ENCODE measurements at regions not wholly inside any gene's neighbourhood (a gene's known extent, or its start where the extent isn't known, plus 50 kb on each side); places are given as distances from the start of the nearest gene placed in this dataset.

DNA sequence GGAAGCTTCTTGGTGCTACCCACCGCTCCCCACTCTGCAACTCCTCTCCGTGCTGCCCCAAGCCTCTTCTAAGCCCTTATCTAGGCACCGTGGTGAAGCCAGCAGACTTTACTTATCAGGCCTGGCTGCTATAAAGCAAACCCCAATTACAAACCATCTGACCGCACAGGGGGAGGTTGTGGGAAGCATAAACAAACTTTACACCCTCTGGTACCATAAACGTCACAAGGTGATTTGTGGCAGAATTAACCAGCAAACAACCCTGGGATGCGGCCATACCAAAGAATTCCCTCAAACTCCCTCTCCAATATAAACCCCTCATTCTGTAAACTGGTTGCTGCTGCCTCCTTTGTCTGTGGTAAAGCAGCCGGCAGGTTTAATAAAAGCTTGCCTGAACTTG, 55.2 kb downstream of the MAGEC2 start:
- no peak for DNase-seq

DNA sequence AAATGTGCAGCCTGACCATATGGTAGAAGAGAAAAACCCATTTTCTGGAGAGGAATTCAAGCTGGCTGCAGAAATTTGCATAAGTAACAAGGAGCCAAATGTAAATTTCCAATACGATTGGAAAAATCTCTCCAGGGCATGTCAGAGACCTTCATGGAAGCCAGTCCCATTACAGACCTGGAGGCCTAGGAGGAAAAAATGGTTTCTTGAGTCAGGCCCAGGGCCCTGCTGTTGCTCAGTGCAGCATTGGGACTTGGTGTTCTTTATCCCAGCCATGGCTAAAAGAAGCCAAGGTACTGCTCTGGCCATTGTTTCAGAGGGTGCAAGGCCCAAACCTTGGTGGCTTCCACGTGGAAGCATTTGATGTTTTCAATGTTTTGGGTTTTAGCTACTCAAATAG, 70.6 kb downstream of the MAGEC2 start:
- DNase-seq: no peak

- no peak for DNase-seq
These were observed 108.8 kb downstream of the MAGEC2 start for GRCh38 chrX:142096253-142096652.

DNA sequence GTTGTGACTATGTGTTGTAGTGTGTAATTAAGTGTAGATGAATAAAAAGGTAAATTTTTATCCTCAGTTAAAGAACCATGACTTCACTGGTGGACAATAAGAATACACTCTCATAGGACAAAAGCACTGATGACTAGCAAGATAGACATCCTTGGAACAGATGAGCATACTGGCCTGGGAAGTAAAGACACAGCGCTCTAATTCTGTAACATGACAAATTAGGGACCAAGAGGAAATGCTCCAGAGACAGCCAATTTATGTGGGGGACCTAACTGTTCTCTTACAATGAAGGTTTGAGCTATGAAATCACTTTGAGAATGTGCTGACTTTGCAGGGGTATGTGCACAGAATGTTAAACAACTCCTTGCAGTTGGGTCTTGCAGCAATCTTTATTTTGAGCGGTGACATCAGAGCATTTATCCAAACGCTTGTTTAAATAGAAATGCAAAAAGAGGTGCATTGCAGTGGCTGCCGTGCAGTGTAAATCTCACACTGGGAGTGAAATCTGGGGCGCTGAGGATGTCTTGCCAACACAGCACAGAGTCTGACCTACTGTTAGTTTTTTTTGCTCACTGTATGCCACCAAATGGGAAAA, 109.3 kb downstream of the MAGEC2 start:
- no peak for DNase-seq

DNA sequence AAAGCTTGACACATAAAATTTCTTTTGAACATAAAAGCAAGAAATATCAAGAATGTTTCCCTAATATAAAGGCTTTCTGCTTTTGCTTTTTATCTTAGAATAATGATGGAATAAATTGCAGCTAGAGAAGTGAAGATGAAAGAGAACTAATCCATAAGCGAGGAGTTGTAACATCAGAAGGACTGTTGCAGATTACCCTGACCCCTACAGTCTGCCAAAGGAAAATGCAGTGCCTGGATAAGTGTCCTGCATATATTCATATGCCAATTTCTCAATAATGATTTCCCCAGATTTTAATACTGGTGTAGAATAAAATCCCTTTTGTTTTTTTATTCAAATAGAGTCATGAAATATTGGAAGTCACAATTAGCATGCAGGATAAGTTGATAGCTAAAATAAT, 115.9 kb downstream of the MAGEC2 start:
- DNase-seq: peak; percentile 0

DNA sequence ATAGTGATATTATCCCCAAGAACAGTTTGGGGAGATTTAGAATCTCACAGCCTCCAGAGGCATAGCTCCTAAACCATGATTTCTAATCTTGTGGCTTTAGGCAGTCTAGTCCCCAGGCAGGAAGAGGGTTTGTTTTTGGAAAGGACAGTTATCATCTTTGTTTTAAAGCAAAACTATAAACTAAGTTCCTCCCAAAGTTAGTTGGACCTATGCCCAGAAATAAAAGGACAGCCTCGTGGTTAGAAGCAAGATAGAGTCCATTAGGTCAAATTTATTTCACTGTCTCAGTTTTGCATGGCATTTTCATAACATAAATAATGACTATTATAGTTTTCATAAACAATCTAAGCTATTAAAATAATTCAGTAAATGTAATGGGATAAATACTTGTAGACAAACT, 120.5 kb downstream of the MAGEC2 start:
- DNase-seq: no peak

GRCh38 chrX:142076633-142077032, 128.5 kb downstream of the MAGEC2 start:
- no peak for DNase-seq

DNA sequence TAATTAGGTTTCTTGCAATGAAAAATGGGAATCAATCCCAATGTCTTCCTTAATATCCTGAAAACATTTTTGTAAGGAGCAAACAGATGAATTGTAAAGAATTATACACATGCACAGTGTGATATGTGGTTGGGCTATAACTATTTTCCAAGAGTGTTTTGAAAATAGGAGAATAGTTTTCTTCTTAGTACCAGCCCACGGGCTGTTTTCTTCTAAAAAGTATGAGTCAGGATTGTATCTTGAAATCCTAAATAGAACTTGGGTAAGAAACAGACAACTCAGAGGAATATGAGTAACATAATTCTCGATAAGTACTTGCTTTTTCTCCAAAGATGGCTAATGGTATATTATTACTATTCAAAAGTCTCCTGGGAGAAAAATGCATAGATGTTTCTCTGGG, 136.7 kb downstream of the MAGEC2 start:
- DNase-seq: no peak

DNA sequence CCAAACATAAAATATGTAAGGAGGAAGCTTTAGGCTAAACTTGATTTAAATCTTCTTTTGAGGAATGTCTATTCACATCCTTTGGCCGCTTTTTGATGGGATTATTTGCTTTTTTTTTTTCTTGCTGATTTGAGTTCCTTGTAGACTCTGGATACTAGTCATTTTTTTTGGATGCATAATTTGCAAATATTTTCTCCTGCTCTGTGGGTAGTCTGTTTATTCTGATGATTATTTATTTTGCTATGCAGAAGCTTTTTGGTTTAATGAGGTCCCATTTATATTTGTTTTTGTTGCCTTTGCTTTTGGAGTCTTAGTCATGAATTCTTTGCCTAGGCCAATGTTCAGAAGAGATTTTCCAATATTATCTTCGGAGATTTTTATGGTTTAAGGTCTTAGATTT, 144.9 kb downstream of the MAGEC2 start:
- no peak for DNase-seq

- no peak for DNase-seq
These were observed 150.4 kb downstream of the MAGEC1 start for GRCh38 chrX:142054094-142054493.

DNA sequence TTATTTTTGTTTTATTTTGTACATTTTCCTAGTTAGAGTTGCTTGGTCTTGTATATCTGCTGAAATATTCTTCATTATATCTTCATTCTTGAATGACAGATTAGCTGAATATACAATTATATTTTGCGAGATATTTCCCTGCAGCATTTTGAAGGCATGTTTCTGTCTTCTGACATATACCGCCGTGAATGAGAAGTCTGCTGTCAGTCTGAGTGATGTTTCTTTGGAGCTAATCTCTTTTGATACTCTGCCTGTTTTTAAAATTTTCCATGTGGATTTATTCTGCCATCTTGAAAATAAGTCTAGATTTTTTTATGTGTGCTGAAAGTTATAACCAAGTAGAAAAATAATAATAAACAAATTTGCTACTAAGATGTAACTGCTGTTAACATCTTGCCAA, 148.5 kb downstream of the MAGEC1 start:
- no peak for DNase-seq

DNA sequence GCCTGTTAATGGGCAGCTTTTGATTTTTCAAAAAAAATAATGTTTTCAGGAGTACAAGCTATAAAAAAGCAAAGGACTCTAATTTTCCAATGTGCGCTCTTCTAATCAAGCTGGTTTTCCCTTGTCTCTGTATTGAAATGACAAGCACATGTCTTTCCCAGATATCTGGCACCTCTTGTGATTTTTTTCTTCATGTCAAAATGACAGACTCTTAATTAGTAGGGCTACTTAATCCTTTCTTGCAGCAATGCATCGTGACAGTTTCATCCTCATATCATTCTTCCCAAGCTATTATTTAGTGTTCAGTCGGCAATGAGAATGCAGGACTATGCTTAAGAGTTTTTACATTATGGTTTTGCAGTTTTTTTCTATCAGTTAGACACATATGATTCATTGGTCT, 139.5 kb downstream of the MAGEC1 start:
- no peak for DNase-seq

GRCh38 chrX:142040906-142041305, 137.2 kb downstream of the MAGEC1 start:
- no peak for DNase-seq

DNA sequence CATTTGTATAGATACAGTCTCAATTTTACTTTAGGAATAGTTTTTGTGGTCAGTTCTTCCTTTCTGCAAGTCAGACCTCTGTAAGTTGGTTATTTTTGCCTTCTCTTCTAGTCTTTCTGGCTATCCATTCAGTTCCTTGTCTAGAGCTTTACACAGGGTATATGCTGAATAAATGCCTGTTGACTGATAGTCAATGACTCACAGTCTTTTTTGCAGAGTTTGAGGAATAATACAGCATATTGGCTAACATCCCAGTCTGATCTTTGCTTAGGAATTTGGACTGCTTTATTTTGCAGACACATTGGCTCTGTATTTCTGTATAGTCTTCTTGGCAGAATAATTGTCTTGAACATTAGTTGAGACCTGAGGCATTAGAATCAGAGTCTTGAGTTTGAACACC, 132.4 kb downstream of the MAGEC1 start:
- DNase-seq: no peak

GRCh38 chrX:142005532-142005931, 101.8 kb downstream of the MAGEC1 start:
- DNase-seq: no peak

DNA sequence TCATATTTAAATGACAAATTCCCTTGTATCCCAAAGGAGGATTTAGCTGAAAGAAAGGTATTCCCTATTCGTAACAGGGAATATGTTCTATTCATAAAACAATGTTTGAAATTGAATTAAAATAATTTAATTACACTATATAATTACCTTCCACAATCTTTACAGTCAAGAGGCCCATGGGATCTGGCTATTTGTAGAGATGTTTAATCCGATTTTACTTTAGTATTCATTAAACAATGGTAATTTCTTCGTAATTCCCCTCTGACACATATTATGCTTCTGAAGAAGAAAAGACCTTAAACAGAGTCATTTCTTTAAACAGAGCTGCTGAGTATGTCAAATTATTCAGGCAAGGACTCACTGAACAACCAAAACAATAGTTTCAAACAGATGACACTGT, 98.8 kb downstream of the MAGEC1 start:
- DNase-seq: no peak

DNA sequence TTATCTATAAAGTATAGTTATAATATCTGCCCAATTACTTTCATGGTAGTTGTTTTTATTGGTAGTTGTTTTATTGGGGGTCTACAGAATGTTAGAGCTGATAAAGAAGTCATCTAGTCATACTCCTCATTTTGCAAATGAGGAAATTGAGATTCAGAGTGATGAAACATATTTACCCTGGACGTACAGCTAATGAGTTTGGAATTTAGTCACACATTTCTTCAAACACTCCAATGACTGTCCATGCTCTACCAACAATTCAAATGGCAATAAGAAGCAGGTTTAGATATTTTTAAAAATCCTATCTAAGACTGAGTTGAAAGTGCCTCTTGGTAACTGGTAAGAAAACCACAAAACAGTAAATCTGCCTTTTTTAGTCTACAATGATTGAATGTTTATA, 98.2 kb downstream of the MAGEC1 start:
- no peak for DNase-seq

DNA sequence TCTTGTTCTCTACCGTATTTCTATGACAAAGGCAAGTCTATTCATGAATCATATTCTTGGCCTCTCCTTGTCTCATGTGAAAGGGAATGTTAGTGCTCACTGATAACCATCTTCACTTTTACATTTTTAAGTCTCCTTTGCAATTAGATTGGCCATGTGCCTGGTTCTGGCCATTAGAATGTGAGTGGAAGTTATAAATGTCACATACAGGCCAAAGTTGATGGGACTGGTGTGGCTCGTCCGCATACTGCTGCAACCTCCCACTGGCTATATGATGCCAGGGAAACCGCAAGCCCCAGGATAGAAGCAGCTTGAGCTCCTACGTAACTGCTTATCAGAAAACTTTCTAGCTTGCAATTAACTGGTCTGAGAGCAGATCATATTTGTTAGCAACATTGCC, 86.1 kb downstream of the MAGEC1 start:
- DNase-seq: no peak

GRCh38 chrX:141989134-141989533, 85.4 kb downstream of the MAGEC1 start:
- DNase-seq: no peak

- no peak for DNase-seq
These were observed 78.6 kb downstream of the MAGEC1 start for GRCh38 chrX:141982296-141982695.

DNA sequence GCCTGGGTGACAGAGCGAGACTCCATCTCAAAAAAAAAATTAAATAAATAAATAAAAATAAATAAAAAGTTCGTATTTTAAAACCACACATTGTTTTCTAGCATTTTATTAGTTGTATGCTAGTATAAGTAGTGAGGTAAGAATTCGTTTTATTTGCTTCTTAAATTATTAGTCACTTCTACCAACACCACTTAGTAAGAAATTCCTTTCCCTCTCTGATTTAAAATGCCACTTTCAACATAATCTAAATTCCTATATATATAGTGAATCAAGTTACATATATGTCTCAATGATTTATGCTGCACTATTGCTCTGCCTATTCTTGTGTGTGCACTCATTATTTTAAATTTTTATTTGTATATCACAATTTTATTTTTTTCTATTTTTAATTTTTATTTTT, 72.1 kb downstream of the MAGEC1 start:
- DNase-seq: no peak

DNA sequence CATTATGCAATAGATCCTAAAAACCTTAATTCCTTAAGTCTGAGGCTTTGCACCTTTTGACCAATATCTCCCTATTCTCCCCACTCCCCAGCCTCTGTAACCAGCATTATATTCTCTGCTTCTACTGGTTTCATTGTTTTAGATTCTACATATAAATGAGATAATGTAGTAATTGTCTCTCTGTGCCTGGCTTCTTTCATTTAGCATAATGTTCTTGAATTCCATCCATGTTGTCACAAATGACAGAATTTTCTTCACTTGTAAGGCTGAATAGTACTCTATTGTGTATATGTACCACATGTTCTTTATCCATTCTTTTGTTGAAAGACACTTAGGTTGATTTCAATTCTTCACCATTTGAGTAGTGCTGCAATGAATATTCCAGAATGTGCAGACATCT, 66.0 kb downstream of the MAGEC1 start:
- DNase-seq: no peak

- no peak for DNase-seq
These were observed 56.9 kb downstream of the MAGEC1 start for GRCh38 chrX:141960578-141960977.
